ENCODE measurements at regions not wholly inside any gene's neighbourhood (a gene's known extent, or its start where the extent isn't known, plus 50 kb on each side); places are given as distances from the start of the nearest gene placed in this dataset.
A peak's percentile ranks its signal among the peaks of the same experiment; 100 is the strongest.

GRCh38 chrX:124211312-124211942 is 121.0 kb upstream of the TEX13D start:
- Histone ChIP-seq H3K4me3 (no peak overlapping the region), H3F3A (ENCODE audit: low read depth) (peaks cover 15% of the 10 kb centered on the region), H3K79me2 (ENCODE audit: low read depth) (no peaks in the 10 kb centered on the region), H3K27me3 (no peaks in the 10 kb centered on the region), H2AFZ (replicated peaks) (no peak overlapping the region), H4K20me1 (ENCODE audit: low read depth) (no peaks in the 10 kb centered on the region), H3K9ac (no peak overlapping the region), H3K27ac (no peak overlapping the region), H3K4me1 (peaks cover 15% of the 10 kb centered on the region), H3K9me3 (ENCODE audit: low read depth) (no peaks in the 10 kb centered on the region), H3K4me2 (no peak overlapping the region), H3K36me3 (no peaks in the 10 kb centered on the region)
- peak; percentile 65 for TF ChIP-seq CTCF (IDR thresholded peaks at IDR 0.05)
- TF ChIP-seq EZH2 (IDR thresholded peaks at IDR 0.05), result no peak
- no peak for TF ChIP-seq EZH2phosphoT487 (IDR thresholded peaks at IDR 0.05)
- DNase-seq (ENCODE audit: low spot score), result peak; percentile 50
- no peak overlapping the region for H3K27ac Mint-ChIP-seq
- peaks cover 6% of the 10 kb centered on the region for H3K36me3 Mint-ChIP-seq
- peaks cover 12% of the 10 kb centered on the region for H3K9me3 Mint-ChIP-seq
- peaks cover 2% of the 10 kb centered on the region for H3K27me3 Mint-ChIP-seq (ENCODE audit: insufficient read depth, low read depth)
- no peak overlapping the region for H3K4me3 Mint-ChIP-seq
- peaks cover 15% of the 10 kb centered on the region for H3K4me1 Mint-ChIP-seq

GRCh38 chrX:124212622-124213021 is 119.8 kb upstream of the TEX13D start:
- H3K4me1 Mint-ChIP-seq, result peaks cover 27% of the 10 kb centered on the region

GRCh38 chrX:124215786-124216185 is 116.7 kb upstream of the TEX13D start:
- Histone ChIP-seq H3K4me1 (peaks cover 36% of the 10 kb centered on the region), H4K20me1 (ENCODE audit: low read depth) (no peaks in the 10 kb centered on the region), H3K9me3 (ENCODE audit: low read depth) (no peaks in the 10 kb centered on the region), H3K27me3 (no peaks in the 10 kb centered on the region), H3F3A (ENCODE audit: low read depth) (peaks cover 46% of the 10 kb centered on the region), H2AFZ (replicated peaks) (no peak overlapping the region), H3K4me2 (peak overlapping the region; percentile 14), H3K9ac (no peak overlapping the region), H3K79me2 (ENCODE audit: low read depth) (no peaks in the 10 kb centered on the region), H3K27ac (peak overlapping the region; percentile 88), H3K36me3 (no peaks in the 10 kb centered on the region), H3K4me3 (no peak overlapping the region)
- Mint-ChIP-seq H3K27me3 (ENCODE audit: insufficient read depth, low read depth) (no peaks in the 10 kb centered on the region), H3K27ac (peak overlapping the region; percentile 100), H3K4me3 (no peak overlapping the region), H3K36me3 (peaks cover 6% of the 10 kb centered on the region), H3K9me3 (peaks cover 12% of the 10 kb centered on the region), H3K4me1 (peaks cover 55% of the 10 kb centered on the region)
- no peak for TF ChIP-seq EZH2 (IDR thresholded peaks at IDR 0.05)
- TF ChIP-seq EZH2phosphoT487 (IDR thresholded peaks at IDR 0.05), result no peak
- no peak for TF ChIP-seq CTCF (IDR thresholded peaks at IDR 0.05)
- DNase-seq (ENCODE audit: low spot score), result no peak

More at GRCh38 chrX:124212622-124213021, 119.8 kb upstream of the TEX13D start:
- Histone ChIP-seq H3K4me3 (no peak overlapping the region), H2AFZ (replicated peaks) (no peak overlapping the region), H3K79me2 (ENCODE audit: low read depth) (no peaks in the 10 kb centered on the region), H3K4me1 (peaks cover 23% of the 10 kb centered on the region), H3K27me3 (no peaks in the 10 kb centered on the region), H4K20me1 (ENCODE audit: low read depth) (no peaks in the 10 kb centered on the region), H3K9ac (no peak overlapping the region), H3K27ac (no peak overlapping the region), H3K36me3 (no peaks in the 10 kb centered on the region), H3K9me3 (ENCODE audit: low read depth) (no peaks in the 10 kb centered on the region), H3F3A (ENCODE audit: low read depth) (peaks cover 27% of the 10 kb centered on the region), H3K4me2 (no peak overlapping the region)
- Mint-ChIP-seq H3K36me3 (peaks cover 6% of the 10 kb centered on the region), H3K27me3 (ENCODE audit: insufficient read depth, low read depth) (peaks cover 2% of the 10 kb centered on the region), H3K4me3 (no peak overlapping the region), H3K27ac (no peak overlapping the region), H3K9me3 (peaks cover 12% of the 10 kb centered on the region)
- TF ChIP-seq CTCF (IDR thresholded peaks at IDR 0.05), result no peak
- DNase-seq (ENCODE audit: low spot score), result no peak
